AG04449 (cell line): ENCODE measurements at regions not wholly inside any gene's neighbourhood (a gene's known extent, or its start where the extent isn't known, plus 50 kb on each side); places are given as distances from the start of the nearest gene placed in this dataset.

ENCODE experiments used
- CTCF ChIA-PET: fragments of 350-600 bp; formaldehyde crosslinking; extraction: SDS; loops from one replicate; lab custom pipeline; 2021; ENCODE audit warnings: antibody characterized with exemption; lab: Yijun Ruan, JAX
- POLR2A ChIA-PET: fragments of 400-600, 350-600 bp; formaldehyde crosslinking; extraction: SDS; loops from one replicate; lab custom pipeline; 2020; ENCODE audit warnings: antibody characterized with exemption, inconsistent platforms; lab: Yijun Ruan, JAX
- DNase-seq: peaks from one replicate; pipeline ENCODE4 v3.0.0-alpha.2; 2010; ENCODE audit warnings: low read depth, low spot score
- H3K4me3 ChIP-seq: 2 replicates; pipeline ENCODE4 v1.5.1; 2011; ENCODE audit warnings: low read depth, mild to moderate bottlenecking, control low read depth, low read length
- TF ChIP-seq, protein P1 (sequence below): IDR thresholded peaks from one replicate; pipeline ENCODE4 v1.5.1; 2011; ENCODE audit warnings: mild to moderate bottlenecking, moderate library complexity, low read length, control low read depth, inconsistent platforms; ENCODE audit not compliant: insufficient read depth; ENCODE audit errors: missing control alignments

DNA sequence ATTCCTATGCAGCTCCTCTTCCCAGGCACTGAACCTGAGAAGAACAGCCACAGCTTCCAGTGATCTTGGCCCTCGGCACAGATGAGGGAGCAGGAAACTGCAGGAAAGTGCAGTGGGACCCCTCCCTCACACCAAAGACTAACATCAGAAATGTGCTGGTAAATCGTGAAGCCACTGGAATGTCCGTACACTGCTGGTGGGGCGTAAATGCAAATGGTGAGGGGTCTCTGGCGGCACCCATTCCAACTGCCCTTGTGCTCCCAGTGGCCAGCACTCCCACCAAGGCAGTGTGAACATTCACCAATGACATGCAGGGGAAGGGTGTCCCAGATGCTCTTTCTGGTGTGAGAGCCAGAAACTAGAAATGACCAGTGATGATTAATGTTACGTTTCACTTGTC lies 574.0 kb downstream of the BRD1 start:
- ChIA-PET POLR2A (no interaction called here), CTCF (no interaction called here)
- no peak for DNase-seq
- TF ChIP-seq, protein P1, sequence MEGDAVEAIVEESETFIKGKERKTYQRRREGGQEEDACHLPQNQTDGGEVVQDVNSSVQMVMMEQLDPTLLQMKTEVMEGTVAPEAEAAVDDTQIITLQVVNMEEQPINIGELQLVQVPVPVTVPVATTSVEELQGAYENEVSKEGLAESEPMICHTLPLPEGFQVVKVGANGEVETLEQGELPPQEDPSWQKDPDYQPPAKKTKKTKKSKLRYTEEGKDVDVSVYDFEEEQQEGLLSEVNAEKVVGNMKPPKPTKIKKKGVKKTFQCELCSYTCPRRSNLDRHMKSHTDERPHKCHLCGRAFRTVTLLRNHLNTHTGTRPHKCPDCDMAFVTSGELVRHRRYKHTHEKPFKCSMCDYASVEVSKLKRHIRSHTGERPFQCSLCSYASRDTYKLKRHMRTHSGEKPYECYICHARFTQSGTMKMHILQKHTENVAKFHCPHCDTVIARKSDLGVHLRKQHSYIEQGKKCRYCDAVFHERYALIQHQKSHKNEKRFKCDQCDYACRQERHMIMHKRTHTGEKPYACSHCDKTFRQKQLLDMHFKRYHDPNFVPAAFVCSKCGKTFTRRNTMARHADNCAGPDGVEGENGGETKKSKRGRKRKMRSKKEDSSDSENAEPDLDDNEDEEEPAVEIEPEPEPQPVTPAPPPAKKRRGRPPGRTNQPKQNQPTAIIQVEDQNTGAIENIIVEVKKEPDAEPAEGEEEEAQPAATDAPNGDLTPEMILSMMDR, result no peak
- H3K4me3 ChIP-seq, result no peak overlapping the region

DNA sequence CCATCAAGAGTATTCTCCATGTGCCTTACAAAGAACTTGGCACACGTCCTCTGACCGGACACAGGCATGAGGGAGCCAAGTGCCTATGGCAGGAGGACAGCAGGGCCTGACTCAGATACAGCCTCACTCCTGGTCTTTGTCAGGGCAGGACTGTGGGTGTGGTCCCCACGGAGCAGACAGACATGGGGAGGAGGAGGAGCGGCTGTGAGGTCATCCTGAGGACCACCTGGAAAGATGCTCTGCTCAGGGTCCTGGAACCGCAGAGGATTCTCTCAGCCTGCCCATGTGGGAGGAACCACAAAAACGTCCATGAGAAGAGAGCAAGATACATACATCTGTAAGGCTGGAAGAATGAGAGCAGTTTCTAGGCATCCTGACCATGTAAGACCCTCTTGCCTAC lies 576.3 kb downstream of the BRD1 start:
- no peak for DNase-seq
- TF ChIP-seq, protein P1, result no peak
- ChIA-PET CTCF (no interaction called here), POLR2A (no interaction called here)
- H3K4me3 ChIP-seq, result no peak overlapping the region

DNA sequence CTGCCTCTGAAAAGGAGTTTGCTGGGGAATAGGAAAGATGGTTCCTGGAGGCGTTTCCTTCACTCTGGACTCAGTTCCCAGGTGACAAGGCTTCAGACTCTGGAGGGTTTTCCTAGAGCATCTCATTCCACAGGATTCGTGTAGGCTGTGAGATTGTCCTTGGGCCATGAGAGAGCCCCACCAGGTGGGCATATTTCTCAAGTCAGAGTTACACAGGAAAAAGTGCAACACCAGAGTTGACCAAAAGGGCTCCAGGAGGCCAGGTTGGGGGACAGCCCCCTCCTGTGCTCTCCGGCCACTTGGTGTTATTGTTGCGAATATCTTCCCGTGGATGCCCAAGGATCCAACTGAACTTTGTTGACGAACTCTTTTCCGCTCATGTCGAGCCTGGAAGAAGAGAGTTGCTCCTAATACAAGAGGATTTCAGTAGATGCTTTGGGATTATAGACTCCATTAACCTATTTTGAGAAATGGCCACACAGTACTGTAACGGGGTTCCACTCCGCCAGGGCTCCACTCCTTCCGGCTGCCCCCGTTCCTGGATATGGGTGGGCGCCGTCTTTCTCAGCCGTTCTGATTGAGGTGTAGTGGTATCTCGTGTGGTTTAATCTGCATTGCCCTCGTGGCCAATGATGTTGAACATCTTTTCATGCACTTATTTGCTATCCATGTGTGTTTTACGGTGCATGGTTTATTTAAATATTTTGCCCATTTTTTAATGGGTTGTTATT lies 580.3 kb downstream of the BRD1 start:
- TF ChIP-seq, protein P1, result no peak
- DNase-seq, result no peak
- ChIA-PET POLR2A (no interaction called here), CTCF (no interaction called here)
- no peak overlapping the region for H3K4me3 ChIP-seq

DNA sequence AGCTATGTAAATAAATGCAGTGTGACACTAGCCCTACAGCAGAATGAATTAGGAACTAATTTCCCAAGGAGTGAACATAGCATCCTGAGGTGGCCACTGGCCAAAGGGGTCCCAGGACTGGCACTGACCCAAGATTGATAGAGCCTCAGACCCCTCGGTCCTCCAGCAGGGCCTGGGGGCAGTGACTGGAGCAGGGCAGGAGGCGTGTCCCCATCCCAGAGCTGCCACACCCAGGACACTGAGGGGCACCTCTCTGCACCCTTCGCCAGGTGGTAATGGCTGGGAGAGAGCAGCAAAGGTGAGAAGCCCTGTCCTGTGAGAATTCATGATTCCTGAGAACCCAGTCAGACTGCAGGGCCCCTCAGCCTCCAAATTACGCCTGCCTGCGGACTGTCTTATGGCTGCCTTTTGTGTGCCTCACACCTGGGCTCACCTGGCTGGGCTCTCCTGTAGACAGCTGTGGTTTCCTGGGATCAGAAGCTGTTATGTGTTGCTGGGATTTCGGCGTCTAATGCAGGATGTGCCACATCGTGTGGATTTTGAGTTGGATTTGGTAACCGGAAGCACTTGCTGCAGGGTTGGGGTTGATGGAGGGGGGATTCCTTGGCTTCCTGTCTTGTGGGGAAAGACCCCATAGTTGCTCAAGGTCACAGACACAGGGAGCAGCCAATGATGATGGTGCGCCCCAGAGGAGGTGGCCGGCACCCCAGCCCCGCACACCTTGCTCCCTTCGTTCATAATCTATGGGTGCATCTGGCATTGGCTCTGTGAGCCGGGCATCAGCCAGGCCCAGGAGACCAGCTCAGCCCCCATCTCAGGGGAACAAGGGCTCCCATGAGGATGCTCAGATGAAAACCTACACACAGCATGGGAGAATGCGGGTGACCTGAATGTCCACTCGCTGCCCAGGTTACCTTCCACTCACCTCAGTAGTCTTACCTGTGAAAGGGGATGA lies 582.9 kb downstream of the BRD1 start:
- TF ChIP-seq, protein P1, result no peak
- POLR2A ChIA-PET, result no interaction called here
- CTCF ChIA-PET, result no interaction called here
- DNase-seq, result no peak
- H3K4me3 ChIP-seq, result no peak overlapping the region

DNA sequence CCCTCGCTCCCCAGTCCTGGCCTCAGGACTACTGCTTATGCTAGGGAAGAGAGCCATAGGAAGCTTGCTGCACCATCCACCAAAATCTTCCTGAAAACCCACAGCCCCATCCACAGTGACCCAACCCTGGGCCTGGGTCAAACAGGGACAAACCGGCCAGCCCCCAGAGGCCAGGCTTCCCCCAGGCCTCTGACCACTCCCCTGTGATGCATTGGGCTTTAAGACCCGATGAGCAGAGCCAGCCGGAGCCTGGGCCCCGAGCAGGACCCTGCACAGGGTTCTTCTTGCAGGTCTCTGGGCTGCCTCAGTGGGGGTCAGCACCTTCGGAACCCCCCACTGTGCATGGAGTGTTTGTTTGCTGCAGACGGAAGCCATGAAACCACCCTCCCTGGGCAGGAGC lies 583.7 kb downstream of the BRD1 start:
- DNase-seq, result no peak
- H3K4me3 ChIP-seq, result no peak overlapping the region
- TF ChIP-seq, protein P1, result no peak
- ChIA-PET POLR2A (no interaction called here), CTCF (no interaction called here)

DNA sequence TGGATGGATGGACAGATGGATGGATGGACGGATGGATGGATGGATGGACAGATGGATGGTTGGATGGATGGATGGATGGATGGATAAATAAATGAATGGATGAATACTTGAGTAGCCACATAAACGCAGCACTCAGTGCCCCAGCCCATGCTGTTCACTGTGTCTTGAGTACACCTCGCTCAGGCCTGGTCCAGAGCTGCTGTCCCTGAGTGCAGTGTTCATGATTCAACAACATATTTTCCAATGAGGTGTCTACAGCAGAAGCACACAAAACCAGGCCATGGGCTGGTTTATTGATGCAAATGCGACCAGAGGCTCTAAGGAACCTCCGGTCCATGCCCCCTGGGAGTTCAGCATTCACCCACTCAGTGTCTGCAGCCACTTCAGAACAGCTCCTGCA lies 584.3 kb downstream of the BRD1 start:
- POLR2A ChIA-PET, result no interaction called here
- no peak for DNase-seq
- CTCF ChIA-PET, result no interaction called here
- TF ChIP-seq, protein P1, result no peak
- no peak overlapping the region for H3K4me3 ChIP-seq
